H1 (cell line): ENCODE measurements at regions not wholly inside any gene's neighbourhood (a gene's known extent, or its start where the extent isn't known, plus 50 kb on each side); places are given as distances from the start of the nearest gene placed in this dataset.

ENCODE experiments used
- ASH2L ChIP-seq: fragments of 200-600, 300-600 bp; sonication (generic); IDR thresholded peaks from one replicate; pipeline ENCODE4 v1.7.1; 2017; ENCODE audit warnings: low read length
- CHD1 ChIP-seq: IDR thresholded peaks from 2 replicates; pipeline ENCODE4 v1.6.1; 2012; ENCODE audit warnings: low read depth, low read length, improper control_type of control experiment
- CTBP2 ChIP-seq: IDR thresholded peaks from 2 replicates; pipeline ENCODE4 v1.7.0; 2011; ENCODE audit warnings: borderline replicate concordance, mild to moderate bottlenecking, moderate library complexity, mixed read lengths, low read length; ENCODE audit not compliant: insufficient read depth, insufficient read length
- KDM5A ChIP-seq: fragments of 200-600 bp; IDR thresholded peaks from 2 replicates; pipeline ENCODE4 v1.7.1; 2012; ENCODE audit warnings: mild to moderate bottlenecking, low read length, inconsistent platforms, mixed read lengths
- RFX5 ChIP-seq: IDR thresholded peaks from 2 replicates; pipeline ENCODE4 v1.6.1; 2011; ENCODE audit warnings: low read depth, low read length, improper control_type of control experiment, borderline replicate concordance
- SUZ12 ChIP-seq: fragments of 200-600 bp; sonication (generic); IDR thresholded peaks from 2 replicates; pipeline ENCODE4 v1.6.1; 2012; ENCODE audit warnings: mild to moderate bottlenecking, inconsistent platforms, low read length, moderate library complexity, mixed read lengths
- TBP ChIP-seq: IDR thresholded peaks from 2 replicates; pipeline ENCODE4 v1.6.1; 2011; ENCODE audit warnings: low read depth, low read length, improper control_type of control experiment
- TCF12 ChIP-seq: IDR thresholded peaks from 2 replicates; pipeline ENCODE4 v1.6.1; 2011; ENCODE audit warnings: low read depth, mild to moderate bottlenecking, low read length
- TF ChIP-seq, protein P1 (sequence below): fragments of 300-600 bp; sonication (generic); IDR thresholded peaks from 2 replicates; pipeline ENCODE4 v1.7.1; 2012; ENCODE audit warnings: low read length, moderate library complexity, mild to moderate bottlenecking, inconsistent platforms; ENCODE audit not compliant: insufficient replicate concordance

DNA sequence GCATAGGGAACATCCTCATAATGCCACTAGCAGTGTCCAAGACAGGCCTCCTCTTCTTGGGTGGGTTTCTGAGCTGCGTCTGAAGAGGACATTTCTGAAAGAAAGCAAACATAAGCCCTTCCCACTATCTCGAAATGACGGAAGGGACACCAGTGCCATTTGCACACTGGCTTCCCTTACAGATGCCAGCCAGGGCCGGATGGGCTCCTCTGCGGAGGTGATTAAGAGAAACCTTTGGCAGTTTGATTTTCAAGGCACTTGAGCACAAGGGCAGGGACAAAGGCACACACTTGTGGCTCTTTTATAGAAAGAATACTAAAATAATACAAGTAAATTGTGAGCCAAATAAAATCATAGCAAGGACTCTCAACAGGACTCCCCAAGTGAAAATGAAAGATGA, 106.6 kb upstream of the CELF2 start (continued):
- TF ChIP-seq, protein P1, sequence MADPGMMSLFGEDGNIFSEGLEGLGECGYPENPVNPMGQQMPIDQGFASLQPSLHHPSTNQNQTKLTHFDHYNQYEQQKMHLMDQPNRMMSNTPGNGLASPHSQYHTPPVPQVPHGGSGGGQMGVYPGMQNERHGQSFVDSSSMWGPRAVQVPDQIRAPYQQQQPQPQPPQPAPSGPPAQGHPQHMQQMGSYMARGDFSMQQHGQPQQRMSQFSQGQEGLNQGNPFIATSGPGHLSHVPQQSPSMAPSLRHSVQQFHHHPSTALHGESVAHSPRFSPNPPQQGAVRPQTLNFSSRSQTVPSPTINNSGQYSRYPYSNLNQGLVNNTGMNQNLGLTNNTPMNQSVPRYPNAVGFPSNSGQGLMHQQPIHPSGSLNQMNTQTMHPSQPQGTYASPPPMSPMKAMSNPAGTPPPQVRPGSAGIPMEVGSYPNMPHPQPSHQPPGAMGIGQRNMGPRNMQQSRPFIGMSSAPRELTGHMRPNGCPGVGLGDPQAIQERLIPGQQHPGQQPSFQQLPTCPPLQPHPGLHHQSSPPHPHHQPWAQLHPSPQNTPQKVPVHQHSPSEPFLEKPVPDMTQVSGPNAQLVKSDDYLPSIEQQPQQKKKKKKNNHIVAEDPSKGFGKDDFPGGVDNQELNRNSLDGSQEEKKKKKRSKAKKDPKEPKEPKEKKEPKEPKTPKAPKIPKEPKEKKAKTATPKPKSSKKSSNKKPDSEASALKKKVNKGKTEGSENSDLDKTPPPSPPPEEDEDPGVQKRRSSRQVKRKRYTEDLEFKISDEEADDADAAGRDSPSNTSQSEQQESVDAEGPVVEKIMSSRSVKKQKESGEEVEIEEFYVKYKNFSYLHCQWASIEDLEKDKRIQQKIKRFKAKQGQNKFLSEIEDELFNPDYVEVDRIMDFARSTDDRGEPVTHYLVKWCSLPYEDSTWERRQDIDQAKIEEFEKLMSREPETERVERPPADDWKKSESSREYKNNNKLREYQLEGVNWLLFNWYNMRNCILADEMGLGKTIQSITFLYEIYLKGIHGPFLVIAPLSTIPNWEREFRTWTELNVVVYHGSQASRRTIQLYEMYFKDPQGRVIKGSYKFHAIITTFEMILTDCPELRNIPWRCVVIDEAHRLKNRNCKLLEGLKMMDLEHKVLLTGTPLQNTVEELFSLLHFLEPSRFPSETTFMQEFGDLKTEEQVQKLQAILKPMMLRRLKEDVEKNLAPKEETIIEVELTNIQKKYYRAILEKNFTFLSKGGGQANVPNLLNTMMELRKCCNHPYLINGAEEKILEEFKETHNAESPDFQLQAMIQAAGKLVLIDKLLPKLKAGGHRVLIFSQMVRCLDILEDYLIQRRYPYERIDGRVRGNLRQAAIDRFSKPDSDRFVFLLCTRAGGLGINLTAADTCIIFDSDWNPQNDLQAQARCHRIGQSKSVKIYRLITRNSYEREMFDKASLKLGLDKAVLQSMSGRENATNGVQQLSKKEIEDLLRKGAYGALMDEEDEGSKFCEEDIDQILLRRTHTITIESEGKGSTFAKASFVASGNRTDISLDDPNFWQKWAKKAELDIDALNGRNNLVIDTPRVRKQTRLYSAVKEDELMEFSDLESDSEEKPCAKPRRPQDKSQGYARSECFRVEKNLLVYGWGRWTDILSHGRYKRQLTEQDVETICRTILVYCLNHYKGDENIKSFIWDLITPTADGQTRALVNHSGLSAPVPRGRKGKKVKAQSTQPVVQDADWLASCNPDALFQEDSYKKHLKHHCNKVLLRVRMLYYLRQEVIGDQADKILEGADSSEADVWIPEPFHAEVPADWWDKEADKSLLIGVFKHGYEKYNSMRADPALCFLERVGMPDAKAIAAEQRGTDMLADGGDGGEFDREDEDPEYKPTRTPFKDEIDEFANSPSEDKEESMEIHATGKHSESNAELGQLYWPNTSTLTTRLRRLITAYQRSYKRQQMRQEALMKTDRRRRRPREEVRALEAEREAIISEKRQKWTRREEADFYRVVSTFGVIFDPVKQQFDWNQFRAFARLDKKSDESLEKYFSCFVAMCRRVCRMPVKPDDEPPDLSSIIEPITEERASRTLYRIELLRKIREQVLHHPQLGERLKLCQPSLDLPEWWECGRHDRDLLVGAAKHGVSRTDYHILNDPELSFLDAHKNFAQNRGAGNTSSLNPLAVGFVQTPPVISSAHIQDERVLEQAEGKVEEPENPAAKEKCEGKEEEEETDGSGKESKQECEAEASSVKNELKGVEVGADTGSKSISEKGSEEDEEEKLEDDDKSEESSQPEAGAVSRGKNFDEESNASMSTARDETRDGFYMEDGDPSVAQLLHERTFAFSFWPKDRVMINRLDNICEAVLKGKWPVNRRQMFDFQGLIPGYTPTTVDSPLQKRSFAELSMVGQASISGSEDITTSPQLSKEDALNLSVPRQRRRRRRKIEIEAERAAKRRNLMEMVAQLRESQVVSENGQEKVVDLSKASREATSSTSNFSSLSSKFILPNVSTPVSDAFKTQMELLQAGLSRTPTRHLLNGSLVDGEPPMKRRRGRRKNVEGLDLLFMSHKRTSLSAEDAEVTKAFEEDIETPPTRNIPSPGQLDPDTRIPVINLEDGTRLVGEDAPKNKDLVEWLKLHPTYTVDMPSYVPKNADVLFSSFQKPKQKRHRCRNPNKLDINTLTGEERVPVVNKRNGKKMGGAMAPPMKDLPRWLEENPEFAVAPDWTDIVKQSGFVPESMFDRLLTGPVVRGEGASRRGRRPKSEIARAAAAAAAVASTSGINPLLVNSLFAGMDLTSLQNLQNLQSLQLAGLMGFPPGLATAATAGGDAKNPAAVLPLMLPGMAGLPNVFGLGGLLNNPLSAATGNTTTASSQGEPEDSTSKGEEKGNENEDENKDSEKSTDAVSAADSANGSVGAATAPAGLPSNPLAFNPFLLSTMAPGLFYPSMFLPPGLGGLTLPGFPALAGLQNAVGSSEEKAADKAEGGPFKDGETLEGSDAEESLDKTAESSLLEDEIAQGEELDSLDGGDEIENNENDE, result no peak
- TF ChIP-seq TCF12 (no peak), RFX5 (no peak), CHD1 (no peak), KDM5A (no peak), CTBP2 (no peak), TBP (no peak), ASH2L (no peak), SUZ12 (no peak)
